COLO668 (cell line): ENCODE measurements at regions not wholly inside any gene's neighbourhood (a gene's known extent, or its start where the extent isn't known, plus 50 kb on each side); places are given as distances from the start of the nearest gene placed in this dataset.

Source experiments
- DNase-seq: peaks from one replicate; lab custom pipeline; 2025; ENCODE audit not compliant: unreplicated experiment; lab: John Stamatoyannopoulos, UW

DNA sequence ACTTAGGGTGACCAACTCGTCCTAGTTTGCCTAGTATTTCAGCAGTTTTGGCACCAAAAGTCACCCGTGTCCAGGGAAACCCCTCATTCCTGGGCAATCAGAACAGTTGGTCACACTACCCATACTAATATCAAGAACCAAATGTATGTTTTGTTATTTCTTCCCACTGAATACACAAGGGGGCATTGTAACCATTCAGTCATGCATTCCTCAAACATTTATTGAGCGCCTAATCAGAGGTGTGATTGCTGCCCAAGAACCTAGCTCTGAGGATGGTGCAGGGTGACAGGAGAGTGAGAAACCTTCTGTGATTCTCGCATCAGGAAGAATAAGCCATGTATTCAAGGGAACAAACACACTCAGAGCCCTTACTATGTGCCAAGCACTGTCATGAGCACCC lies 69.8 kb upstream of the RAI2 start:
- DNase-seq: no peak

DNA sequence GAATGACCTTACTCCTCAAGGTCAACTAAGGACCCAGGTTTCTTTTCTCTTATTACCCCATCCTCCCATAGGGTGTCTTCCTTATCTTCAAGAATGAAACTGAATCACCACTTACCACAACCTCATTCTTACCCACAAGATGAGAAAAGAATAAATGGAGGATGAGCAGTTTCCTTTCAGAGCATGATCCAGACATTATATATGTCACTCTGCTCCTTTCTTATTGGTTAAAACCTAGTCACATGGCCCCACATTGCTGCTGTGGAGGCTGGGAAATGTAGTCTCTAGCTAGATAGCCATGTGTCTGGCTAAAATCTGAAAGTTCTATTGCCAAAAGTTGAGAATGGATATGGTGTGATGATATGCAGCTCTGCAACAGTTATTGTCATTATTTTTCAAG lies 62.4 kb upstream of the RAI2 start:
- DNase-seq: no peak

DNA sequence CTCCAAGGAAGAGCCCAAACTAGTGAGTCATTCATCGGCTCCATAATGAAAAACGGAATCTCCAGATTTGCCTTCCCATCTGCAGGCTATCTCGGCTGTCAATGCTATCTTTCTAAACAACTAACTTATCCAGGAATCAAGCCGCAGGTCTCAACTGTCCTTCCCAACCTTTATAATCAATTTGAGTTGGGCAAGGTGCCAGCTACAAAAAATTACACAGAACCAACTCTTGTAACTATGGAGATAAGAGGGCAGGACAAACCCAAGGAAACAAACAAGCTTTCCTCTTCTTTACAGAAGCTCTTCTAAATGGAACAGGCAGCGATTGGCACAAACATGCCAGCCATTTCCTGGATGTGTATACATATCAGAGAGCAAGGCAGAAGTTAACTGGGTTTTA lies 61.2 kb upstream of the RAI2 start:
- peak; percentile 30 for DNase-seq

DNA sequence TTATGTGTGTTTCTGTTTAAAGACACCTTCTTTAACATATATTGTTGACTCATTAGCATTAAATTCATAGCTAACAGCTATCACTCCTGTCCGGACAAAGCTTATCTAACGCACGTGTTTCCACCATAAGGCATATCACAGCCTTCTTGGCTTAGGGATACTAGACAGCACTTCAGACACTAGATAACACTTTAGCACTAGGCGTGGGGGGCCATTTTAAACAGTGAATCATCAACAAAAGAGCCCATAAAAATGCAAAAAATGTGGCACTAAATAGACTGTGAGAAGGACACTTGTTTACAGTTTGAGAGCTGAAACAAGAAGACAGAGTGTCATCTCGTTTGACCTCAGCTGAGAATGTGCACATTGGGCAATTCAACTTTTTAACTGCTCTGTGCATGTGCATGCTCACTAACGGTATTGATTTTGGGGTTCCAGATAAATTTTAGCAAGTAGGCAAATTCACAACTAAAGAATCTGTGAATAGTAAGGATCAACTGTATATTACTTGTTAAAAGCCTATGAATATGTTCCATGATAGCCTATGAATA lies 58.9 kb upstream of the RAI2 start:
- DNase-seq: no peak

DNA sequence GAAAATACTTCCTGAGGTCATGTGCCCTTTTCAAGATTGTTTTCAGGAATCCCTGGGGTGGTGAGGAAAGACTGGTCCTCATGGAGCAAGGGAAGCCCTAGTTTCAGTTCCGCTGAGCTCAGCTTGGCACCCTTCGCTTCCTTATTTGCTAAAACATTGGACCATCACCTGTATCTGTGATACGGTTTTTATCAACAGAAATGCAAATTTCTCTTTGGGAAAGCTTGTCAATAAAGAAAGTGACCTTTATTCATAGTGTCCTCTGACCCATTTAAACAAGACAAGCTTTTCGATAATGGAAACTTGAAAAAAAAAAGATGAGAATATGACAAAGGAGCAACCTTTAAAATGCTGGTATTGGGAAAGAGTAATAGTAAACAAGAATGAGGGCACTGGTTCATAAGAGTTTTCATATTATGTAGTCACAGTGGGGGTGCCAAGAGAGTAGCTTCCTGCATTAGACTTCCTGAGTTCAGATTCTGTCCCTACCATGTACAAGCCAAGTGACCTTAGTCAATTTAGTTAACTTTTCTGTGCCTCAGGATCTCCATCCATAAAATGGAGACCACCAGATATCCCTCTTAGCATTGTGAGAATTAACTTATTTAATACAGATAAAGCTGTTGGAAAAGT lies 57.0 kb upstream of the RAI2 start:
- DNase-seq: no peak

DNA sequence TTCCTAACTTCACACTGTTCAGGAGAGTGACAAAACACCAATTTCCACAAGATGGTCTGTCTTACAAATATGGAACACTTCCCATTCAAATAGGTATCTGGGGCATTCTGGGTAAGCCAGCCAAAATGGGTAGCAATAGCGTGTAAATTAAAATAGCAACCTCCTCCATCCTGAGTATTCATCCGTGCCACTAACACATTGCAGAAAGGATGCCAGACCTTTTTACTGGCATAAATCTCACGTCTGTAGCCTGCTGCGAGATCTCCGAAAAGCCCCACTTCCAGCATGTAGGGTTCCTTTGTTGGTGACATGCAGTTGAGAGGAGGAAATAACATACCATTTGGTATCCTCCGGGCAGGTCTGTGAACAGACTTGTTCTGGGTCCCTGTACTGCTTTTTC lies 52.7 kb upstream of the RAI2 start:
- DNase-seq: no peak
